ENCODE measurements at regions not wholly inside any gene's neighbourhood (a gene's known extent, or its start where the extent isn't known, plus 50 kb on each side); places are given as distances from the start of the nearest gene placed in this dataset.

DNA sequence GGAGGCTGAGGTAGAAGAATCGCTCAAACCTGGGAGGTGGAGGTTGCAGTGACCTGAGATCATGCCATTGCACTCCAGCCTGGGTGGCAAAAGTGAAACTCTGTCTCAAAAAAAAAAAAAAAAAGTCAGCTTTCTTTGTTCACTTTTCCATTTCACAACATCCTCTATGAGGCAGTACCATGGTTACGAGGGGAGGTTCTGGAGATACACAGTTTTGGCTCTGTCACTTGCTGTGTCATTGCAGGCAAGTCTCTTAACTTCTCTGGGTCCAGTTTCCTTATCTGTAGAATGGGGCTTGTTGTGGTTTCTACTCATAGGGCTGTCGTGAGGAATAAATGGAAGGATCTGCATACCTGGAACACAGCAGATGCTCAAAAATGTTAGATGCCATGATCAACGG, 75.6 kb upstream of the SLC24A4 start:
- Histone ChIP-seq H3K9me3 (ENCODE audit: control insufficient read depth, low read depth, low read length) (peaks cover 25% of the 10 kb centered on the region), H2BK5ac (ENCODE audit: insufficient read length, low read length) (no peak overlapping the region), H3K79me1 (ENCODE audit: insufficient read depth, low read depth, low read length, poor library complexity, severe bottlenecking) (no peaks in the 10 kb centered on the region), H2BK12ac (ENCODE audit: insufficient read length, low read depth, low read length) (no peak overlapping the region), H2AFZ (ENCODE audit: low read length) (no peak overlapping the region), H2BK120ac (ENCODE audit: low read depth, low read length, poor library complexity, severe bottlenecking) (no peak overlapping the region), H4K20me1 (ENCODE audit: control insufficient read depth, insufficient read depth, insufficient read length) (no peaks in the 10 kb centered on the region), H3K4ac (ENCODE audit: low read depth, low read length) (no peak overlapping the region), H3K4me1 (ENCODE audit: insufficient read depth, low read length) (no peaks in the 10 kb centered on the region), H4K8ac (replicated peaks; ENCODE audit: insufficient read length, low read depth, low read length) (no peak overlapping the region), H3K23me2 (ENCODE audit: insufficient read length, low read depth, low read length, poor library complexity, severe bottlenecking) (no peaks in the 10 kb centered on the region), H3K23ac (ENCODE audit: insufficient read length, low read depth, low read length) (no peak overlapping the region), H3K14ac (ENCODE audit: insufficient read depth, low read length) (no peak overlapping the region), H3T11ph (ENCODE audit: low read length) (no peak overlapping the region), H3K27me3 (ENCODE audit: insufficient read depth, low read length) (no peaks in the 10 kb centered on the region), H2BK15ac (ENCODE audit: low read depth, low read length) (no peak overlapping the region), H4K91ac (ENCODE audit: insufficient read length, low read depth, low read length) (no peak overlapping the region), H3K18ac (ENCODE audit: insufficient read length, low read depth, low read length) (no peak overlapping the region), H4K5ac (ENCODE audit: insufficient read length, low read depth, low read length) (no peak overlapping the region), H2BK20ac (ENCODE audit: low read depth, low read length, poor library complexity, severe bottlenecking) (no peak overlapping the region), H2AK5ac (ENCODE audit: insufficient read length, low read length) (no peak overlapping the region), H3K27ac (ENCODE audit: insufficient read length, low read depth, low read length) (no peak overlapping the region), H3K79me2 (ENCODE audit: insufficient read depth, low read length) (no peaks in the 10 kb centered on the region), H3K56ac (ENCODE audit: insufficient read length, low read depth, low read length) (no peak overlapping the region), H3K4me2 (ENCODE audit: insufficient read depth, insufficient read length, low read length) (no peak overlapping the region), H3K9ac (ENCODE audit: extremely low read depth, insufficient read length, low read length) (no peak overlapping the region)
- Mint-ChIP-seq H3K27ac (no peak overlapping the region), H3K4me1 (peaks cover 4% of the 10 kb centered on the region in 2 experiments), H3K27me3 (ENCODE audit: low read depth) (peaks cover 21% of the 10 kb centered on the region), H3K36me3 (ENCODE audit: insufficient read depth in 1 of 3, low read depth in 3 of 3) (peaks cover 10 to 30% (median 23%) of the 10 kb centered on the region in 3 experiments), H3K9me3 (peaks cover 39 to 41% of the 10 kb centered on the region in 2 experiments), H3K4me3 (no peak overlapping the region)
- TF ChIP-seq, protein P1, sequence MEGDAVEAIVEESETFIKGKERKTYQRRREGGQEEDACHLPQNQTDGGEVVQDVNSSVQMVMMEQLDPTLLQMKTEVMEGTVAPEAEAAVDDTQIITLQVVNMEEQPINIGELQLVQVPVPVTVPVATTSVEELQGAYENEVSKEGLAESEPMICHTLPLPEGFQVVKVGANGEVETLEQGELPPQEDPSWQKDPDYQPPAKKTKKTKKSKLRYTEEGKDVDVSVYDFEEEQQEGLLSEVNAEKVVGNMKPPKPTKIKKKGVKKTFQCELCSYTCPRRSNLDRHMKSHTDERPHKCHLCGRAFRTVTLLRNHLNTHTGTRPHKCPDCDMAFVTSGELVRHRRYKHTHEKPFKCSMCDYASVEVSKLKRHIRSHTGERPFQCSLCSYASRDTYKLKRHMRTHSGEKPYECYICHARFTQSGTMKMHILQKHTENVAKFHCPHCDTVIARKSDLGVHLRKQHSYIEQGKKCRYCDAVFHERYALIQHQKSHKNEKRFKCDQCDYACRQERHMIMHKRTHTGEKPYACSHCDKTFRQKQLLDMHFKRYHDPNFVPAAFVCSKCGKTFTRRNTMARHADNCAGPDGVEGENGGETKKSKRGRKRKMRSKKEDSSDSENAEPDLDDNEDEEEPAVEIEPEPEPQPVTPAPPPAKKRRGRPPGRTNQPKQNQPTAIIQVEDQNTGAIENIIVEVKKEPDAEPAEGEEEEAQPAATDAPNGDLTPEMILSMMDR (conservative IDR thresholded peaks at IDR 0.05) = no peak
- no peak for DNase-seq
- no CpG with 5 or more reads among the region's 4 CpGs for WGBS (ENCODE audit: extremely low coverage, insufficient read length, low lambda C conversion rate)

Data from H9 (cell line).